Hepatocyte (in vitro differentiated cells): ENCODE measurements at regions not wholly inside any gene's neighbourhood (a gene's known extent, or its start where the extent isn't known, plus 50 kb on each side); places are given as distances from the start of the nearest gene placed in this dataset.

Experiments
- CTCF ChIP-seq: fragments of 200-600 bp; sonication (generic); IDR thresholded peaks from 2 replicates; pipeline ENCODE4 v1.5.1; 2016; ENCODE audit warnings: antibody characterized with exemption, mild to moderate bottlenecking; ENCODE audit not compliant: poor library complexity
- EZH2 ChIP-seq: fragments of 200-600 bp; sonication (generic); IDR thresholded peaks from 2 replicates; pipeline ENCODE4 v1.6.1; 2016; ENCODE audit warnings: antibody characterized with exemption, mild to moderate bottlenecking, borderline replicate concordance

GRCh38 chr10:111506266-111507034 lies 429.6 kb downstream of the ADRA2A start:
- no peak for TF ChIP-seq CTCF
- no peak for TF ChIP-seq EZH2
